ENCODE measurements at regions not wholly inside any gene's neighbourhood (a gene's known extent, or its start where the extent isn't known, plus 50 kb on each side); places are given as distances from the start of the nearest gene placed in this dataset.

DNA sequence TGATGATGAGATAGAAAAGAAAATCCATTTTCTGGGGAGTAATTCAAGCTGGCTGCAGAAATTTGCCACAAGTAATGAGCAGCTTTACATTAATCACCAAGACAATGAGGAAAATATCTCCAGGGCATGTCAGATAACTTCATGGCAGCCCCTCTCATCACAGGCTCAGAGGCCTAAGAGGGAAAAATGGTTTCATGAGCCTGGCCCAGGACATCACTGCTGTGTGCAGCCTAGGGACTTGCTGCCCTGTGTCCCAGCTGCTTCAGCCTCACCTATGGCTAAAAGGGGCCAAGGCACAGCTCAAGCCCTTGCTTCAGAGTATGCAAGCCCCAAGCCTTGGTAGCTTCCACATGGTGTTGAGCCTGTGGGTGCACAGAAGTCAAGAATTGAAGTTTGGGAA, 161.7 kb downstream of the OPA1 start:
- no peak for DNase-seq
- intact Hi-C loops (cut with DNase I), result no loop called here

DNA sequence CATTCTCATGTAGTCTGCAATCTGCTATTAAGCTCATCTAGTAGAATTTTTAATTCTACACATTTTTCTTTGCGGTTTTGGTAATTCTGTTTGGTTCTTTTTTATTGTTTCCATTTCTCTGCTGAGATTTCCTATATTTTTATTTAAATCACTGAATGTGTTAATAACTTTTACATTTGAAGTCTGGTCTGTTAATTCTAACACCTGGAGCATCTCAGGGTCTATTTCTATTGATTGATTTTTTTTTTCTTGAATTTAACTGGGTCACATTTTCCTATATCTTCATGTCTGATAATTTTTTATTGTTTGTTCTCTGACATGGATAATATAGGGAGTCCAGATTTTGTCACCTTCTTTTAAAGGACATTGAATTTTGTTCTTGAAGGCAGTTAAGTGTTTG, 163.5 kb downstream of the OPA1 start:
- H3K9me3 ChIP-seq (ENCODE audit: control insufficient read depth, low read length), result peaks cover 4% of the 10 kb centered on the region
- DNase-seq, result no peak
- 98% methylated on average over 1 of the region's 1 CpG for WGBS

More for the DNA sequence above, 161.7 kb downstream of the OPA1 start:
- H3K27me3 ChIP-seq (ENCODE audit: control insufficient read depth, insufficient read depth), result no peaks in the 10 kb centered on the region
- H3K27ac ChIP-seq (ENCODE audit: low read length), result no peak overlapping the region
- no peak overlapping the region for H3K4me3 ChIP-seq (ENCODE audit: low read length)
- ATAC-seq, result no peak
- H3K9me3 ChIP-seq (ENCODE audit: control insufficient read depth, low read length), result peaks cover 4% of the 10 kb centered on the region
- no peaks in the 10 kb centered on the region for H3K4me1 ChIP-seq (ENCODE audit: control insufficient read depth, insufficient read depth, low read length)

DNA sequence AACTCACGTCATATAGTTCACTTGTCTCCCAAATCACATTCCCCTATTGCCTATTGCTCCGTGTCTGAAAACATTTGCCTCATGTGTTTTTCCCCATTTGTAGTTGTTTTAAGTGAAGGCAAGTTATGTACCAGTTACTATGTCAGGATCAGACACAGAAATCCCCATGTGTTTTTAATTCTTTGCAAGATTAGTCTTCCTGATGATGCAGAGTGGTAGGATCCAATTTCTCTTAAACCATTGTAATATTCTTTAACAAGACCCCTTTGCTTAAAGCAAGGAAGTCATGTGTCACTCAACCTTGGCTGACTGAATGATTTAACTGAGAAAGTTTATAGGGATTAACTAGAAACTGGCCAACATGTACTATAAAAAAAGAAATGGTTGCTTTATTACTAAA, 164.4 kb downstream of the OPA1 start:
- DNase-seq (no peak), ATAC-seq (no peak)
- Histone ChIP-seq H3K27me3 (ENCODE audit: control insufficient read depth, insufficient read depth) (no peaks in the 10 kb centered on the region), H3K4me3 (ENCODE audit: low read length) (no peak overlapping the region), H3K9me3 (ENCODE audit: control insufficient read depth, low read length) (peaks cover 4% of the 10 kb centered on the region), H3K4me1 (ENCODE audit: control insufficient read depth, insufficient read depth, low read length) (no peaks in the 10 kb centered on the region), H3K27ac (ENCODE audit: low read length) (no peak overlapping the region)
- intact Hi-C loops (cut with DNase I), result no loop called here
- WGBS, result 90% methylated on average over 2 of the region's 2 CpGs

More for the DNA sequence above, 163.5 kb downstream of the OPA1 start:
- H3K4me3 ChIP-seq (ENCODE audit: low read length), result no peak overlapping the region
- no peaks in the 10 kb centered on the region for H3K27me3 ChIP-seq (ENCODE audit: control insufficient read depth, insufficient read depth)
- no peaks in the 10 kb centered on the region for H3K4me1 ChIP-seq (ENCODE audit: control insufficient read depth, insufficient read depth, low read length)
- ATAC-seq, result no peak
- intact Hi-C loops (cut with DNase I), result no loop called here
- no peak overlapping the region for H3K27ac ChIP-seq (ENCODE audit: low read length)

DNA sequence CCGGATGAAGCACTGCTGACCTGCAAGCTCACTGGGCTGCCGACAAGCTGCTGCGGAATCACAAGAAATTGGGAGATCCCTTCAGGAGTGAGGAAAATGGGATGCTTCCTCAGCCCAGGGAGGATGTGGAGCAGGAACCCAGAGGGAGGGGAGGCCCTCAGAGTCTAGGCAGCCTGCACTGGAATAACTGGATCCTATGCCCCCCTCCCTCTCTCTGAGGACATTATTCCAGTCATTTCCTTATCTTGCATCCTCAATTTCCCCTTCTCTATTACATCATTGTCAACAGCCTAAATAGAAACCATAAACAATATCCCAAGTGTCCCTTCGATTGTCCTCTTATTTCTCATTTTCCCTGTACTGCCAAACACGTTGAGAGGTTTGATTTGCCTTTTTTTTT, 169.0 kb downstream of the OPA1 start:
- Histone ChIP-seq H3K27ac (ENCODE audit: low read length) (no peak overlapping the region), H3K27me3 (ENCODE audit: control insufficient read depth, insufficient read depth) (no peaks in the 10 kb centered on the region), H3K4me1 (ENCODE audit: control insufficient read depth, insufficient read depth, low read length) (no peaks in the 10 kb centered on the region), H3K4me3 (ENCODE audit: low read length) (no peak overlapping the region), H3K9me3 (ENCODE audit: control insufficient read depth, low read length) (peaks cover 2% of the 10 kb centered on the region)
- WGBS, result 68% methylated on average over 5 of the region's 5 CpGs
- no peak for ATAC-seq
- no peak for DNase-seq
- intact Hi-C loops (cut with DNase I), result no loop called here

DNA sequence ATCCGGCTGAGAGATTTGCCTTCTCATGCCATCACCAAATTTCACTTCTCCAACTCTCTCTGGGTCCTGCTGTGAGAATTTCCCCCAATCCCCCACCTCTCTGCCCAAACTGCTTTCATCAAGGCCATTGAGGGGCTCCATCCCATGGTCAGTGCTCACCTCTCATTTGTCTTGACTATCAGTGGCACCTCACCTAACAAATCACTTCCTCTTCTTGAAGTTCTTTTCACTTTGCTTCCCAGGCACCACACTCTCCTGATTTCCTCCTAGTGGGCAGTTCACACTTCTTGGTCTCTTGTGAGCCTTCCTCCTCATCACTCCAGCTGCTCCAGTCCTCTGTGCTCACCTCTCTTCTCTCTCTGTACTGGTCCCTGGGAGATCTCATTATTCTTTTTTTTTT, 169.6 kb downstream of the OPA1 start:
- H3K4me1 ChIP-seq (ENCODE audit: control insufficient read depth, insufficient read depth, low read length), result no peaks in the 10 kb centered on the region
- no peaks in the 10 kb centered on the region for H3K27me3 ChIP-seq (ENCODE audit: control insufficient read depth, insufficient read depth)
- no peak overlapping the region for H3K27ac ChIP-seq (ENCODE audit: low read length)
- no peak overlapping the region for H3K4me3 ChIP-seq (ENCODE audit: low read length)
- H3K9me3 ChIP-seq (ENCODE audit: control insufficient read depth, low read length), result no peaks in the 10 kb centered on the region
- 89% methylated on average over 1 of the region's 1 CpG for WGBS
- ATAC-seq, result no peak
- DNase-seq, result no peak
- intact Hi-C loops (cut with DNase I), result no loop called here

DNA sequence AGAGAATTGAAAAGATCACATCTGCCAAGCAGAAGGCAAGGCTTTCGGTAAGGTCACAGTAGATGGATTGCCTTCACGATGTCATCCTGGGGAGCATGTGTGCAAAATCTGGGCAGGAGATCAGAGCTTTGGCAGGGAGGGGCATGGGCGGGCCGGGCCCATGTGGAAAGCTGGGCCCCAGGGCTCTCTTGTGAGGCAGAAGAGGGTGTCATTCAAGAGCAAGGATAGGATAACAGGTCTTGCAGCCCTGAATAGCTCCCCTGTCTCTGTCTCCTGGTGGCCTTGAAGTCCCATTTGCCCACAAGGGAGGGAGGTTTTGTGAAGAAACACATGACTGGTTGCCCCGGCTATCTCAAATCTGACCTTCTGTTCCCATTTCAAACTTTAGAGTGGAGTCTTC, 172.0 kb downstream of the OPA1 start:
- DNase-seq (no peak), ATAC-seq (no peak)
- no peak overlapping the region for H3K4me3 ChIP-seq (ENCODE audit: low read length)
- H3K4me1 ChIP-seq (ENCODE audit: control insufficient read depth, insufficient read depth, low read length), result no peaks in the 10 kb centered on the region
- intact Hi-C loops (cut with DNase I), result no loop called here
- H3K27ac ChIP-seq (ENCODE audit: low read length), result no peak overlapping the region
- H3K27me3 ChIP-seq (ENCODE audit: control insufficient read depth, insufficient read depth), result no peaks in the 10 kb centered on the region
- 88% methylated on average over 5 of the region's 5 CpGs for WGBS
- no peaks in the 10 kb centered on the region for H3K9me3 ChIP-seq (ENCODE audit: control insufficient read depth, low read length)

DNA sequence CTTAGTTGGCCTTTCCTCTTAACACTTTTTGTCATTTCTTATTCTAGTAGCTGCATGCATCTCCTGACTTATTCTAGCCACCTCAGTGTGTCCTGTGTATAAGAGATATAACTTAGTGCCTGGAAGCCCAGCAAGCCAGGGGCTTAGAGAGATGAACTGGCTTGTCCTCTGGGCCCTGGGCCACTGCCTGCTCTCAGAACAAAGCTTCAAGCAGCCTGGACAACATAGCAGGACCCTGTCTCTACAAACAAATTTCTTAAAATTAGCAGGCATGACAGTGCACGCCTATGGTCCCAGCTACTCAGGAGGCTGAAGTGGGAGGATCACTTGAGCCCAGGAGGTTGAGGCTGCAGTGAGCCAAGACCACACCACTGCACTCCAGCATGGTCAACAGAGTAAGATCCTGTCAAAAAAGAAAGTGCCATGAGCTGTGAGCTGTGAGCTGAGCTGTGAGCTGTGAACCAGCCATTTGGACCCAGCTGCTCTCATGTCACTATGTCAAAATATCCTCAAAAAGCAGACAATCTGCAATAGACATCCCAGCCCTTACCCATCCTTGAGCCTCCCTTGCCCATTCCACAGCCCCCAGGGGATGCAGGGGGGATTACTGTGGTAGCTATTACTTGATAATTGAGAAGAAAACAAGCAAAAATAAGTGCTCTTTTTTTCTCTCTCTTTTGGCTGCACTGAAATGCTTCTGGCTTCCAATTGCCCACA, 174.5 kb downstream of the OPA1 start:
- no peak overlapping the region for H3K4me3 ChIP-seq (ENCODE audit: low read length)
- intact Hi-C loops (cut with DNase I), result no loop called here
- no peaks in the 10 kb centered on the region for H3K4me1 ChIP-seq (ENCODE audit: control insufficient read depth, insufficient read depth, low read length)
- WGBS, result 90% methylated on average over 1 of the region's 1 CpG
- H3K27me3 ChIP-seq (ENCODE audit: control insufficient read depth, insufficient read depth), result no peaks in the 10 kb centered on the region
- peak in 1 of 2 donors; percentile 16 for ATAC-seq
- no peak for DNase-seq
- H3K9me3 ChIP-seq (ENCODE audit: control insufficient read depth, low read length), result no peaks in the 10 kb centered on the region
- no peak overlapping the region for H3K27ac ChIP-seq (ENCODE audit: low read length)

DNA sequence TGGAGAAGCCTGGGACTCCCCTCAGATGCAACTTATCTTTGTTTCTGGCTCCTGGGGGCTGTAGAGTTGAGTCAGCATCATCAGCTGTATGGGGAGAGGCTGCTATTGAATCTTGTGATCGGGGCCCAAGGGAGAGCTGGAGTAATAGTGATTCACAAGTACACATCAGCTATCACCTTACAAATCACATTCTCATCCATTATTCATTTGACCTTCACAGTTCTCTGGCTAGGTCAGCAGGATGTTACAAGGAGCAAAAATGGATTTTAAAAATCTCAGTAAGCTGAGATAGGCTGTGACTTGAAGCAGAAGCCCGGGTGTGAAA, 175.0 kb downstream of the OPA1 start:
- H3K4me3 ChIP-seq (ENCODE audit: low read length), result no peak overlapping the region
- intact Hi-C loops (cut with DNase I), result no loop called here

DNA sequence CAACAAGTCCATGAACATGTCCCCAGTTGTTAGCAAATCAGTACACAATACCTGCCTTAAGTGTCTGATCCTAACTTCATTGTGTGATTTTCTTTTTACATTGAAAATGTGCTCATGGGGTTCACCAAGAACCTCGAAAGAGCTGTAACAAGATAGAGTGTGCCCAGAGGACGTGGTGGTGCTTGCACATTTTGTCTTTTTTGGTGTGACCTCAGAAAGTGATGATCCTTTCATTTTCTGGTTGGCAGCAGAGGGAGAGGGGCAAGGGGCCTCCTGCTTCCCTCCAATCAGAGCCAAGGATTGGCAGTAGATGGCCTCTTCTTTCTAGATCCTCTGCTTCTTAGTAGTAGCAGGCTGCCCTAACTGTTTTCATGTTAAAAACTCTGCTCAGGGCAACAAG, 176.4 kb downstream of the OPA1 start:
- Histone ChIP-seq H3K9me3 (ENCODE audit: control insufficient read depth, low read length) (no peaks in the 10 kb centered on the region), H3K4me3 (ENCODE audit: low read length) (no peak overlapping the region), H3K27ac (ENCODE audit: low read length) (no peak overlapping the region), H3K27me3 (ENCODE audit: control insufficient read depth, insufficient read depth) (no peaks in the 10 kb centered on the region), H3K4me1 (ENCODE audit: control insufficient read depth, insufficient read depth, low read length) (no peaks in the 10 kb centered on the region)
- WGBS, result 92% methylated on average over 2 of the region's 2 CpGs
- intact Hi-C loops (cut with DNase I), result no loop called here
- ATAC-seq, result no peak
- DNase-seq, result no peak

More for the DNA sequence above, 175.0 kb downstream of the OPA1 start:
- 57% methylated on average over 2 of the region's 2 CpGs for WGBS
- Histone ChIP-seq H3K27me3 (ENCODE audit: control insufficient read depth, insufficient read depth) (no peaks in the 10 kb centered on the region), H3K27ac (ENCODE audit: low read length) (no peak overlapping the region), H3K9me3 (ENCODE audit: control insufficient read depth, low read length) (no peaks in the 10 kb centered on the region), H3K4me1 (ENCODE audit: control insufficient read depth, insufficient read depth, low read length) (no peaks in the 10 kb centered on the region)
- DNase-seq, result no peak
- peak in 1 of 2 donors; percentile 62 for ATAC-seq

DNA sequence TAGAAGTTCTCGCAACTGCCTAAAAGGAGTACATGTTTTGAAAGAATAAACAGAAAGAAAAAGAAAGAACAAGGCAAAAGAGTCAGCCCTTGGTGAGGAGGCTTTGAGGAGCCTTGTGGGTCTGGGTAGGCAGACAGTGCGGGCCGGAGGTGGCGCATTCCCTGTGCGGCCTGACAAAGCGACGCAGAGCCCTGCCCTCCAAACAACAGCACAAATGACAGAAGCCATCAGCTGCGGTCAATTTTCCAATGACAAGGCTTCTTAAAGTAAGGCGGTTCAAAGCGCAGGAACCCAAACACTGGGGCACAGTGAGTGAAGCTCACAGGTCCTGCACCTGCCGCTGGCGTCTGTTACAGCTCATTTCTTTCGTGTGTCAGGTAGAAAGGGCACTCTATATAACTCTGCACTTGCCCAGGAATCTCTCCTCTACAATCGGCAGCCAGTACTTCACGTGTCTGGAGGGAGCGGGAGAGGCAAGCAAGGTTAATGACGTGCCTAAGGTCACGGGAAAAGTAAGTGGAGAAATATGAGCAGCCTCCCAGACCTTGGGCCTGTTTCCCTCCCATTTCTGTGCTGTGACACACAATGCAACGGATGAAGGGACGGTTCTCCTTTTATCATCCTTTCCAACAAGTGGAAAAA, 178.1 kb downstream of the OPA1 start:
- DNase-seq (no peak), ATAC-seq (no peak)
- no peaks in the 10 kb centered on the region for H3K27me3 ChIP-seq (ENCODE audit: control insufficient read depth, insufficient read depth)
- H3K4me1 ChIP-seq (ENCODE audit: control insufficient read depth, insufficient read depth, low read length), result no peaks in the 10 kb centered on the region
- 96% methylated on average over 20 of the region's 20 CpGs for WGBS
- no peaks in the 10 kb centered on the region for H3K9me3 ChIP-seq (ENCODE audit: control insufficient read depth, low read length)
- H3K27ac ChIP-seq (ENCODE audit: low read length), result no peak overlapping the region
- H3K4me3 ChIP-seq (ENCODE audit: low read length), result no peak overlapping the region
- intact Hi-C loops (cut with DNase I), result no loop called here

DNA sequence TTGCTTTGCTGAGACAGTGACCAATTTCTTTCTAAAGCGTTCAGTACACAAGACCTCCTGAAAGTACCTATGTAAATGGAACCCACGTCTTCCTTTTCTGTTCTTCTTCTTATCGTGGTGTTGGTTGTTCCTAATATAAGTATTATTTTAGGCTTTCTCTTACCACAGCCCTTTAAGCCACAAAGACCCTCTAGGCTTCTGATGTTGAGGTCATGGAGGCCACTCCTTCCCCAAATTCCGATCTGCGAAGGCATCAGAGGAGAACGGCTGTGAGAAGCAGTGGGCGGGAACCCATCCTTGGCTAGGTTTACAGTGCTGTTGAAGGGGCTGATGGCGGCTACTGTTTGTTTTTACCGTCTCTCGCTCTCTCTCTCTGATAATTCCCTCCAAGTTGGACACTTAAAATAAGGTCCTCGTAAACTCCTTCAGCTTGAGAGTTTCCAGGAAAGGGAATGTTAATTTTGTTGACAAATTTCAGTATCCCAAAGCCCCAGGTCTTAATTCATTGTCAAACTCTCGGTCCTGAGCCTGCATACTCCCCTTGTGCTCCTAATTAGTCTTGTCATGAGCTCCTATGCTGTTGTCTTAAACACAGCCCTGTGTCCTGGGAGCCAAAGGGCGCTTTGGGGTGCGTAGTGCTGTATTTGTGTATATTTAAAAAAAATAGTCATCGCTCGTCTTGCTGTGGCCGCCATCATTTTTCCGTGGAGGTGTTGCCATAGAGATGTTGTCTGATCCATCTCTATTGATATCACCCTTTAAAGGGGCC, 178.8 kb downstream of the OPA1 start:
- no peak overlapping the region for H3K4me3 ChIP-seq (ENCODE audit: low read length)
- intact Hi-C loops (cut with DNase I), result no loop called here
- 91% methylated on average over 18 of the region's 18 CpGs for WGBS

More for the DNA sequence above, 178.8 kb downstream of the OPA1 start:
- no peaks in the 10 kb centered on the region for H3K9me3 ChIP-seq (ENCODE audit: control insufficient read depth, low read length)
- no peaks in the 10 kb centered on the region for H3K27me3 ChIP-seq (ENCODE audit: control insufficient read depth, insufficient read depth)
- no peak overlapping the region for H3K27ac ChIP-seq (ENCODE audit: low read length)
- DNase-seq (no peak), ATAC-seq (no peak)
- H3K4me1 ChIP-seq (ENCODE audit: control insufficient read depth, insufficient read depth, low read length), result no peaks in the 10 kb centered on the region
